H9 (cell line): ENCODE measurements at regions not wholly inside any gene's neighbourhood (a gene's known extent, or its start where the extent isn't known, plus 50 kb on each side); places are given as distances from the start of the nearest gene placed in this dataset.

Experiments used
- DNase-seq: peaks from one replicate; pipeline ENCODE4 v3.0.0-alpha.2; 2017
- H2AFZ ChIP-seq: one replicate; pipeline ENCODE4 v1.6.1; 2013; ENCODE audit warnings: mild to moderate bottlenecking, low read length, control low read depth, moderate library complexity
- H2AK5ac ChIP-seq: 2 replicates; pipeline ENCODE4 v1.6.1; 2013; ENCODE audit warnings: low read length, control low read depth, mixed read lengths; ENCODE audit not compliant: insufficient read length
- H2BK120ac ChIP-seq: one replicate; pipeline ENCODE4 v1.6.1; 2013; ENCODE audit warnings: low read depth, mild to moderate bottlenecking, low read length, control low read depth, inconsistent platforms; ENCODE audit not compliant: poor library complexity, severe bottlenecking
- H2BK12ac ChIP-seq: 2 replicates; pipeline ENCODE4 v1.6.1; 2013; ENCODE audit warnings: low read length, control low read depth, mixed read lengths, low read depth; ENCODE audit not compliant: insufficient read length
- H2BK15ac ChIP-seq: 2 replicates; pipeline ENCODE4 v1.6.1; 2013; ENCODE audit warnings: low read depth, low read length, control low read depth
- H2BK20ac ChIP-seq: one replicate; pipeline ENCODE4 v1.6.1; 2013; ENCODE audit warnings: low read depth, mild to moderate bottlenecking, low read length, control low read depth, inconsistent platforms; ENCODE audit not compliant: poor library complexity, severe bottlenecking
- H2BK5ac ChIP-seq: 2 replicates; pipeline ENCODE4 v1.6.1; 2013; ENCODE audit warnings: low read length, control low read depth, mixed read lengths; ENCODE audit not compliant: insufficient read length
- H3K14ac ChIP-seq: 2 replicates; pipeline ENCODE4 v1.6.1; 2013; ENCODE audit warnings: low read length, control low read depth; ENCODE audit not compliant: insufficient read depth
- H3K18ac ChIP-seq: 2 replicates; pipeline ENCODE4 v1.6.1; 2013; ENCODE audit warnings: low read depth, mild to moderate bottlenecking, mixed read lengths, low read length, control low read depth; ENCODE audit not compliant: insufficient read length
- H3K23ac ChIP-seq: 2 replicates; pipeline ENCODE4 v1.6.1; 2013; ENCODE audit warnings: low read length, control low read depth, mixed read lengths, low read depth; ENCODE audit not compliant: insufficient read length
- H3K23me2 ChIP-seq: 2 replicates; pipeline ENCODE4 v1.6.1; 2013; ENCODE audit warnings: low read depth, mild to moderate bottlenecking, mixed read lengths, low read length, control low read depth; ENCODE audit not compliant: insufficient read length, poor library complexity, severe bottlenecking
- H3K27ac ChIP-seq: 2 replicates; pipeline ENCODE4 v1.5.1; 2013; ENCODE audit warnings: low read length, control low read depth, mixed read lengths, low read depth; ENCODE audit not compliant: insufficient read length
- H3K27me3 ChIP-seq: 2 replicates; pipeline ENCODE4 v1.6.1; 2013; ENCODE audit warnings: low read length, control low read depth, inconsistent platforms; ENCODE audit not compliant: insufficient read depth
- H3K4ac ChIP-seq: 2 replicates; pipeline ENCODE4 v1.6.1; 2013; ENCODE audit warnings: low read depth, mild to moderate bottlenecking, control low read depth, inconsistent platforms, low read length, moderate library complexity
- H3K4me1 ChIP-seq: 2 replicates; pipeline ENCODE4 v1.6.1; 2013; ENCODE audit warnings: low read length, control low read depth, inconsistent platforms; ENCODE audit not compliant: insufficient read depth
- H3K4me2 ChIP-seq: 2 replicates; pipeline ENCODE4 v1.6.1; 2013; ENCODE audit warnings: low read length, control low read depth, mixed read lengths; ENCODE audit not compliant: insufficient read length, insufficient read depth
- H3K56ac ChIP-seq: 2 replicates; pipeline ENCODE4 v1.6.1; 2013; ENCODE audit warnings: low read depth, mild to moderate bottlenecking, mixed read lengths, low read length, control low read depth; ENCODE audit not compliant: insufficient read length
- H3K79me1 ChIP-seq: 2 replicates; pipeline ENCODE4 v1.6.1; 2013; ENCODE audit warnings: low read depth, mild to moderate bottlenecking, moderate library complexity, low read length, control low read depth, inconsistent platforms; ENCODE audit not compliant: insufficient read depth, poor library complexity, severe bottlenecking
- H3K79me2 ChIP-seq: 2 replicates; pipeline ENCODE4 v1.6.1; 2013; ENCODE audit warnings: low read length, control low read depth, inconsistent platforms; ENCODE audit not compliant: insufficient read depth
- H3K9ac ChIP-seq: 2 replicates; pipeline ENCODE4 v1.6.1; 2013; ENCODE audit warnings: low read length, control low read depth, mixed read lengths; ENCODE audit not compliant: insufficient read length; ENCODE audit errors: extremely low read depth
- H3K9me3 ChIP-seq: one replicate; pipeline ENCODE4 v1.6.1; 2013; ENCODE audit warnings: low read depth, low read length, inconsistent platforms; ENCODE audit not compliant: control insufficient read depth
- H3T11ph ChIP-seq: one replicate; pipeline ENCODE4 v1.6.1; 2013; ENCODE audit warnings: mild to moderate bottlenecking, low read length, control low read depth, inconsistent platforms
- H4K20me1 ChIP-seq: one replicate; pipeline ENCODE4 v1.6.1; 2013; ENCODE audit not compliant: control insufficient read depth, insufficient read length, insufficient read depth
- H4K5ac ChIP-seq: 2 replicates; pipeline ENCODE4 v1.6.1; 2013; ENCODE audit warnings: low read depth, mild to moderate bottlenecking, mixed read lengths, low read length, control low read depth; ENCODE audit not compliant: insufficient read length
- H4K8ac ChIP-seq: replicated peaks from 2 replicates; pipeline ENCODE4 v1.6.1; 2013; ENCODE audit warnings: low read length, control low read depth, mixed read lengths, low read depth; ENCODE audit not compliant: insufficient read length
- H4K91ac ChIP-seq: 2 replicates; pipeline ENCODE4 v1.6.1; 2013; ENCODE audit warnings: low read depth, mild to moderate bottlenecking, moderate library complexity, mixed read lengths, low read length, control low read depth; ENCODE audit not compliant: insufficient read length
- H3K27ac Mint-ChIP-seq, 3 experiments: 2 replicates in 2 of 3; 3 replicates in 1 of 3; pipeline ENCODE4 v1.8.0; 2020 to 2021; ENCODE audit warnings: mixed read lengths in 3 of 3, mild to moderate bottlenecking in 1 of 3, moderate library complexity in 1 of 3
- H3K27me3 Mint-ChIP-seq: 2 replicates; pipeline ENCODE4 v1.8.0; 2021; ENCODE audit warnings: low read depth, mild to moderate bottlenecking, moderate library complexity, mixed read lengths
- H3K36me3 Mint-ChIP-seq, 3 experiments: 2 replicates in 2 of 3; 3 replicates in 1 of 3; pipeline ENCODE4 v1.8.0; 2020 to 2021; ENCODE audit warnings: low read depth in 3 of 3, mixed read lengths in 3 of 3; ENCODE audit not compliant: insufficient read depth in 1 of 3
- H3K4me1 Mint-ChIP-seq, 2 experiments: 2 replicates each; pipeline ENCODE4 v1.8.0; 2020; ENCODE audit warnings: mixed read lengths in 2 of 2
- H3K4me3 Mint-ChIP-seq, 2 experiments: 2 replicates in 1 of 2; 3 replicates in 1 of 2; pipeline ENCODE4 v1.8.0; 2020 to 2021; ENCODE audit warnings: mild to moderate bottlenecking in 2 of 2, mixed read lengths in 2 of 2, moderate library complexity in 1 of 2
- H3K9me3 Mint-ChIP-seq, 2 experiments: 2 replicates in 1 of 2; 3 replicates in 1 of 2; pipeline ENCODE4 v1.8.0; 2020; ENCODE audit warnings: mild to moderate bottlenecking in 2 of 2, mixed read lengths in 2 of 2, moderate library complexity in 1 of 2
- WGBS: extraction: QIAGEN DNeasy Blood & Tissue Kit; methylation state at CpG from one replicate; pipeline ENCODE4 v1.1.7; 2013; ENCODE audit warnings: missing lambda C conversion rate, low lambda C conversion rate, mixed read lengths; ENCODE audit not compliant: insufficient read length; ENCODE audit errors: extremely low coverage; 5-methylcytosine and 5-hydroxymethylcytosine counted together
- TF ChIP-seq, protein P1 (sequence below): fragments of 200-600 bp; sonication (generic); conservative IDR thresholded peaks from 3 replicates; pipeline ENCODE4 v1.8.0; 2021; ENCODE audit warnings: antibody characterized with exemption, mild to moderate bottlenecking

DNA sequence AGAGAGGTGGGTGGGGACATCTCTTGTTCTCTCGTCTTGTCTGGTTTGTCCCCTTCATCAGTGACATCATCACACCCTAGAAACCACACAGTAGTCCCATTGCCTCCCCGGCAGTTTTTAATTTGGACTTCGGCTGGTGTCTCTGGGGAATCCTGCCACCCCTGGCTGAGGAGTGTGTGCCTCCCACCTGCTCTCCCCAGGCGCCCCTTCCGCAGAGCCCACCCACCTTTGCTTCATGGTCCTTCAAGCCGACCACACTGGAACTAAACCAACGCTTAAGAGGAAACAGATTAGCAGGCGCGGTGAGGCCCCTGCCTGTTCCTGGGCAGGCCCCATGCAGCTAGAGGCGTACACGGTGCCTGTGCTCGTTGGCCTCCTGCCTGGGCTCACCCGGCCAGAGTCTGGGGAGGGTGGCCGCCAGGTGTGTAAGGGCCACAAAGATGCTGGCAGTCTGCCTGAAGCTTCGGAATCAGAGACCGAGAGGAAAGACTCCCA is 107.6 kb upstream of the SPRY4 start:
- Histone ChIP-seq H2BK12ac (no peak overlapping the region), H3K4ac (no peak overlapping the region), H3K23me2 (no peaks in the 10 kb centered on the region), H4K20me1 (no peaks in the 10 kb centered on the region), H3K27ac (no peak overlapping the region), H2BK20ac (no peak overlapping the region), H2BK15ac (no peak overlapping the region), H2AFZ (no peak overlapping the region), H3K9ac (no peak overlapping the region), H3K79me2 (no peaks in the 10 kb centered on the region), H2BK120ac (no peak overlapping the region), H4K8ac (no peak overlapping the region), H3K4me2 (no peak overlapping the region), H3T11ph (no peak overlapping the region), H3K56ac (no peak overlapping the region), H3K4me1 (peaks cover 6% of the 10 kb centered on the region; the same call in 1 of the 2 replicates), H3K27me3 (no peaks in the 10 kb centered on the region), H3K9me3 (no peaks in the 10 kb centered on the region), H3K14ac (no peak overlapping the region), H3K23ac (no peak overlapping the region), H4K91ac (no peak overlapping the region), H4K5ac (no peak overlapping the region), H2AK5ac (no peak overlapping the region), H2BK5ac (no peak overlapping the region), H3K18ac (no peak overlapping the region), H3K79me1 (no peaks in the 10 kb centered on the region)
- DNase-seq = no peak
- Mint-ChIP-seq H3K36me3 (no peaks in the 10 kb centered on the region; a peak in 1 of 7 replicates), H3K27me3 (no peaks in the 10 kb centered on the region), H3K4me3 (no peak overlapping the region), H3K27ac (no peak overlapping the region), H3K4me1 (peaks cover 23 to 25% of the 10 kb centered on the region in 2 experiments), H3K9me3 (no peaks in the 10 kb centered on the region)
- WGBS = no CpG with 5 or more reads among the region's 16 CpGs
- TF ChIP-seq, protein P1, sequence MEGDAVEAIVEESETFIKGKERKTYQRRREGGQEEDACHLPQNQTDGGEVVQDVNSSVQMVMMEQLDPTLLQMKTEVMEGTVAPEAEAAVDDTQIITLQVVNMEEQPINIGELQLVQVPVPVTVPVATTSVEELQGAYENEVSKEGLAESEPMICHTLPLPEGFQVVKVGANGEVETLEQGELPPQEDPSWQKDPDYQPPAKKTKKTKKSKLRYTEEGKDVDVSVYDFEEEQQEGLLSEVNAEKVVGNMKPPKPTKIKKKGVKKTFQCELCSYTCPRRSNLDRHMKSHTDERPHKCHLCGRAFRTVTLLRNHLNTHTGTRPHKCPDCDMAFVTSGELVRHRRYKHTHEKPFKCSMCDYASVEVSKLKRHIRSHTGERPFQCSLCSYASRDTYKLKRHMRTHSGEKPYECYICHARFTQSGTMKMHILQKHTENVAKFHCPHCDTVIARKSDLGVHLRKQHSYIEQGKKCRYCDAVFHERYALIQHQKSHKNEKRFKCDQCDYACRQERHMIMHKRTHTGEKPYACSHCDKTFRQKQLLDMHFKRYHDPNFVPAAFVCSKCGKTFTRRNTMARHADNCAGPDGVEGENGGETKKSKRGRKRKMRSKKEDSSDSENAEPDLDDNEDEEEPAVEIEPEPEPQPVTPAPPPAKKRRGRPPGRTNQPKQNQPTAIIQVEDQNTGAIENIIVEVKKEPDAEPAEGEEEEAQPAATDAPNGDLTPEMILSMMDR = no peak
